CD4-positive, CD25-positive, alpha-beta regulatory T cell (primary cell): ENCODE measurements at regions not wholly inside any gene's neighbourhood (a gene's known extent, or its start where the extent isn't known, plus 50 kb on each side); places are given as distances from the start of the nearest gene placed in this dataset.

Experiments
- ATAC-seq, 2 donors: fragments of 150-1000 bp; cut with Tn5 transposase; one replicate each; pipeline ENCODE4 v1.10.0; 2021; ENCODE audit warnings: low read depth in 2 of 2, moderate number of reproducible peaks in 2 of 2, moderate library complexity in 1 of 2
- DNase-seq, 3 donors: peaks; one replicate each; pipeline versions ENCODE4 v3.0.0 to v3.0.0-alpha.2; 2012 to 2022; ENCODE audit warnings: mixed read lengths in 1 of 3
- H3K27ac ChIP-seq: one replicate; pipeline ENCODE4 v1.7.0; 2013; ENCODE audit warnings: mild to moderate bottlenecking, low read length; ENCODE audit not compliant: insufficient read depth, poor library complexity, severe bottlenecking
- H3K27me3 ChIP-seq: one replicate; pipeline ENCODE4 v1.7.0; 2013; ENCODE audit warnings: low read length; ENCODE audit not compliant: control insufficient read depth, insufficient read depth
- H3K36me3 ChIP-seq: one replicate; pipeline ENCODE4 v1.7.0; 2013; ENCODE audit warnings: mild to moderate bottlenecking, low read length, moderate library complexity; ENCODE audit not compliant: control insufficient read depth, insufficient read depth
- H3K4me1 ChIP-seq: 2 replicates; pipeline ENCODE4 v1.7.0; 2013; ENCODE audit warnings: mild to moderate bottlenecking, low read length; ENCODE audit not compliant: insufficient read depth, control insufficient read depth, poor library complexity, severe bottlenecking
- H3K4me3 ChIP-seq: one replicate; pipeline ENCODE4 v1.7.0; 2013; ENCODE audit warnings: low read depth, mild to moderate bottlenecking, low read length, moderate library complexity
- H3K9me3 ChIP-seq, 2 experiments: 1 replicate in 1 of 2; 2 replicates in 1 of 2; pipeline ENCODE4 v1.7.0; 2013; ENCODE audit warnings: low read length in 2 of 2, mild to moderate bottlenecking in 1 of 2, moderate library complexity in 1 of 2; ENCODE audit not compliant: control insufficient read depth in 2 of 2
- H3K27ac Mint-ChIP-seq, 3 donors: one replicate each; pipeline ENCODE4 v1.8.0; 2020 to 2022; ENCODE audit warnings: mild to moderate bottlenecking in 3 of 3, mixed read lengths in 3 of 3, moderate library complexity in 2 of 3
- H3K27me3 Mint-ChIP-seq: one replicate; pipeline ENCODE4 v1.8.0; 2022; ENCODE audit warnings: mild to moderate bottlenecking, mixed read lengths
- H3K36me3 Mint-ChIP-seq: one replicate; pipeline ENCODE4 v1.8.0; 2020; ENCODE audit warnings: mixed read lengths
- H3K4me1 Mint-ChIP-seq, 4 donors: one replicate each; pipeline ENCODE4 v1.8.0; 2020 to 2022; ENCODE audit warnings: mixed read lengths in 4 of 4, mild to moderate bottlenecking in 1 of 4
- H3K4me3 Mint-ChIP-seq, 4 donors: one replicate each; pipeline ENCODE4 v1.8.0; 2020 to 2022; ENCODE audit warnings: mild to moderate bottlenecking in 4 of 4, mixed read lengths in 4 of 4, moderate library complexity in 3 of 4
- H3K9me3 Mint-ChIP-seq, 7 donors: one replicate each; pipeline ENCODE4 v1.8.0; 2020 to 2022; ENCODE audit warnings: mixed read lengths in 7 of 7, mild to moderate bottlenecking in 3 of 7, moderate library complexity in 2 of 7

GRCh38 chr11:111063726-111064517 is 181.6 kb upstream of the POU2AF2 start:
- no peaks in the 10 kb centered on the region for H3K27me3 ChIP-seq
- peaks cover 0 to 8% of the 10 kb centered on the region in 2 experiments for H3K9me3 ChIP-seq
- H3K4me3 Mint-ChIP-seq: no peak overlapping the region
- H3K9me3 Mint-ChIP-seq: peaks cover 0 to 11% (median 1%) of the 10 kb centered on the region in 7 donors
- H3K27me3 Mint-ChIP-seq: no peaks in the 10 kb centered on the region
- H3K27ac Mint-ChIP-seq: no peak overlapping the region
- H3K36me3 ChIP-seq: no peaks in the 10 kb centered on the region
- H3K4me3 ChIP-seq: no peak overlapping the region
- no peak for ATAC-seq
- no peaks in the 10 kb centered on the region for H3K36me3 Mint-ChIP-seq
- DNase-seq: no peak
- no peaks in the 10 kb centered on the region for H3K4me1 Mint-ChIP-seq
- no peaks in the 10 kb centered on the region for H3K4me1 ChIP-seq
- no peak overlapping the region for H3K27ac ChIP-seq

GRCh38 chr11:111062420-111062819 is 183.1 kb upstream of the POU2AF2 start:
- no peaks in the 10 kb centered on the region for H3K9me3 ChIP-seq
- Mint-ChIP-seq H3K36me3 (no peaks in the 10 kb centered on the region), H3K4me1 (no peaks in the 10 kb centered on the region), H3K4me3 (no peak overlapping the region), H3K9me3 (peaks cover 0 to 3% (median 0%) of the 10 kb centered on the region in 7 donors), H3K27ac (no peak overlapping the region), H3K27me3 (no peaks in the 10 kb centered on the region)
- H3K4me3 ChIP-seq: no peak overlapping the region
- no peak overlapping the region for H3K27ac ChIP-seq
- no peaks in the 10 kb centered on the region for H3K4me1 ChIP-seq
- no peaks in the 10 kb centered on the region for H3K36me3 ChIP-seq
- ATAC-seq: no peak
- no peak for DNase-seq
- H3K27me3 ChIP-seq: no peaks in the 10 kb centered on the region

DNA sequence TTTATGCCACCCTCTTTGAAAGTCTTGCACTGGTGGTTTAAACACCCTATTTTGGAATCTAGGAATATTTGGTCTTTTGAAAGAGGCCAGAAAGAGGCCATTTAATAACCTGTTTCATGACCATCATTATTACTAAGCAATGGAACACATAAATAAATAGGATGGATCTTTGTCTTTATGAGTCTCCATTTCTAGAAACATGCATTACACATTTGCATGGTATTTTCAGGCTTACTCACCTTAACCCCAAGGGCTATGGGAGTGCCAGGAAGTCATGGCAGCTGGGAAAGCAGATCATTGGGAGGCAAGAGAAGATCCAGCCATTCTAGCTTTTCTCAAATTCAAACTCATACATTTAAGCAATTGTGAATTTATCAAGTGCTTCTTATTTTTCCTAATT is 185.8 kb upstream of the POU2AF2 start:
- H3K27me3 Mint-ChIP-seq: no peaks in the 10 kb centered on the region
- peaks cover 0 to 5% (median 0%) of the 10 kb centered on the region in 7 donors for H3K9me3 Mint-ChIP-seq
- no peaks in the 10 kb centered on the region for H3K36me3 ChIP-seq
- no peaks in the 10 kb centered on the region for H3K4me1 ChIP-seq
- no peak for ATAC-seq
- no peak overlapping the region for H3K4me3 Mint-ChIP-seq
- no peaks in the 10 kb centered on the region for H3K4me1 Mint-ChIP-seq
- no peak overlapping the region for H3K27ac ChIP-seq
- no peaks in the 10 kb centered on the region for H3K9me3 ChIP-seq
- DNase-seq: no peak
- no peaks in the 10 kb centered on the region for H3K36me3 Mint-ChIP-seq
- no peak overlapping the region for H3K4me3 ChIP-seq
- H3K27ac Mint-ChIP-seq: no peak overlapping the region
- no peaks in the 10 kb centered on the region for H3K27me3 ChIP-seq

GRCh38 chr11:111049131-111049530 is 196.4 kb upstream of the POU2AF2 start:
- Histone ChIP-seq H3K27ac (no peak overlapping the region), H3K4me3 (no peak overlapping the region), H3K27me3 (no peaks in the 10 kb centered on the region), H3K36me3 (no peaks in the 10 kb centered on the region), H3K4me1 (no peaks in the 10 kb centered on the region), H3K9me3 (no peaks in the 10 kb centered on the region)
- DNase-seq (no peak), ATAC-seq (no peak)
- Mint-ChIP-seq H3K27me3 (no peaks in the 10 kb centered on the region), H3K4me3 (no peak overlapping the region), H3K36me3 (no peaks in the 10 kb centered on the region), H3K9me3 (peaks cover 0 to 5% (median 0%) of the 10 kb centered on the region in 7 donors), H3K27ac (no peak overlapping the region), H3K4me1 (no peaks in the 10 kb centered on the region)

DNA sequence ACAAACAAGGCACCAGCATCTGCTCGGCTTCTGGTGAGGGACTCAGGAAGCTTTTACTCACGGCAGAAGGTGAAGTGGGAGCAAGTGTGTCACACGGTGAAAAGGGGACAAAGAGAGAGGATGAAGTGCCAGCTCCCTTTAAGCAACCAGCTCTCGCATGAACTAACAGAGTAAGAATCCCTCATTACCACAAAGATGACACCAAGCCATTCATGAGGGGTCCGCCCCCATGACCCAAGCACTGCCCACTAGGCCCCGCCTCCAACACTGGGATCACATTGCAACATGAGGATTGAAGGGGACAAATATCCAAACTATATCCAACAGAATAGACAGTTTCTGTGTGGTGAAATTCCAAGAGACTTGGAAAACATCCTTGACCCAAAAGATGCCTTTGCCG is 198.2 kb upstream of the POU2AF2 start:
- Histone ChIP-seq H3K4me1 (no peaks in the 10 kb centered on the region), H3K27ac (no peak overlapping the region), H3K9me3 (no peaks in the 10 kb centered on the region), H3K27me3 (no peaks in the 10 kb centered on the region), H3K36me3 (no peaks in the 10 kb centered on the region), H3K4me3 (no peak overlapping the region)
- DNase-seq: no peak
- H3K4me1 Mint-ChIP-seq: no peaks in the 10 kb centered on the region
- H3K4me3 Mint-ChIP-seq: no peak overlapping the region
- no peaks in the 10 kb centered on the region for H3K36me3 Mint-ChIP-seq
- H3K27ac Mint-ChIP-seq: no peak overlapping the region
- no peak for ATAC-seq
- no peaks in the 10 kb centered on the region for H3K27me3 Mint-ChIP-seq
- peaks cover 0 to 5% (median 0%) of the 10 kb centered on the region in 7 donors for H3K9me3 Mint-ChIP-seq

DNA sequence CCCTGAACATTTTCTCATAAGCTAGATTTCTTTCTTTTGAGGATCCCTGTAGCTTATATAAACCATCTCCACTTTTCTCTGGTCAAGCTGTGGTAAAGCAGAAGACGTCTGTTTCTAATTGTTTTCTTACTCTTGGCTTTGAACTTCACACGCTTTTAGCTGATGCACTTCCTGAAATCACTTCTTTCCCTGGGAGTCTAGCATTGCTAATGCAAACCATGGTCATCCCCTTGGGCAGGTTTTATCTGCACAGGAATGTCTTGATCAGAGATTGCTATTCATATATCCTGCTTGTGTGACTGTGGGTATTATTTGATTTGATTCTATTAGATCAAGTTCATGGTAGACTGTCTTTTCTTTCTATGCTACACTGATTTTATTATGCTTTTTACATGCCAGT is 199.2 kb upstream of the POU2AF2 start:
- DNase-seq (no peak), ATAC-seq (no peak)
- Mint-ChIP-seq H3K9me3 (peaks cover 0 to 5% (median 0%) of the 10 kb centered on the region in 7 donors), H3K36me3 (no peaks in the 10 kb centered on the region), H3K4me1 (no peaks in the 10 kb centered on the region), H3K27me3 (no peaks in the 10 kb centered on the region), H3K4me3 (no peak overlapping the region), H3K27ac (no peak overlapping the region)
- H3K27ac ChIP-seq: no peak overlapping the region
- no peaks in the 10 kb centered on the region for H3K27me3 ChIP-seq
- no peaks in the 10 kb centered on the region for H3K9me3 ChIP-seq
- no peak overlapping the region for H3K4me3 ChIP-seq
- H3K4me1 ChIP-seq: no peaks in the 10 kb centered on the region
- H3K36me3 ChIP-seq: no peaks in the 10 kb centered on the region

GRCh38 chr11:111045874-111046273 is 199.7 kb upstream of the POU2AF2 start:
- no peaks in the 10 kb centered on the region for H3K4me1 Mint-ChIP-seq
- ATAC-seq (no peak), DNase-seq (no peak)
- Histone ChIP-seq H3K27me3 (no peaks in the 10 kb centered on the region), H3K4me3 (no peak overlapping the region), H3K9me3 (no peaks in the 10 kb centered on the region), H3K27ac (no peak overlapping the region), H3K4me1 (no peaks in the 10 kb centered on the region), H3K36me3 (no peaks in the 10 kb centered on the region)
- no peaks in the 10 kb centered on the region for H3K27me3 Mint-ChIP-seq
- H3K4me3 Mint-ChIP-seq: no peak overlapping the region
- no peak overlapping the region for H3K27ac Mint-ChIP-seq
- no peaks in the 10 kb centered on the region for H3K36me3 Mint-ChIP-seq
- H3K9me3 Mint-ChIP-seq: peaks cover 0 to 5% (median 0%) of the 10 kb centered on the region in 7 donors

DNA sequence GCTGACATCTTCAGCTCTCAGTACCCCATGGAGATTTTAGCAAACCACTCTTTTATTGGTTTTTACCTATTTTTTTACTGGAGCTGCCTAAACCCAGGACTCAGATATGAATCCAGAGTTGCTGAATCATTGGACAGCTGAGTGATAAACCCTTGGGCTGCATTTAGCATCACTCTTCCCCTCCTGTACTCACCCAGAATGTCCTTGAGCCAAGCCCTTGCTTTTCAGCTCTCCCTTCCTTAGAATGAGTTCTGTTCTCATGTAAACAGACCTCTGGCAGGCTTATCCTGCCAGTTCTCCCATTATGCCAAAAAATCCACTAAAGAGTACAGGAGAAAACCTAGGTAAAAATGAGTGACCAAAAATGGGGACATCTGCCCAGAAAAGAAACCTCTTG is 200.1 kb upstream of the POU2AF2 start:
- no peak for DNase-seq
- Mint-ChIP-seq H3K9me3 (peaks cover 0 to 5% (median 0%) of the 10 kb centered on the region in 7 donors), H3K27me3 (no peaks in the 10 kb centered on the region), H3K4me3 (no peak overlapping the region), H3K27ac (no peak overlapping the region), H3K4me1 (no peaks in the 10 kb centered on the region), H3K36me3 (no peaks in the 10 kb centered on the region)
- Histone ChIP-seq H3K27ac (no peak overlapping the region), H3K4me1 (no peaks in the 10 kb centered on the region), H3K27me3 (no peaks in the 10 kb centered on the region), H3K36me3 (no peaks in the 10 kb centered on the region), H3K9me3 (no peaks in the 10 kb centered on the region), H3K4me3 (no peak overlapping the region)
- ATAC-seq: no peak
